ENCODE measurements at regions not wholly inside any gene's neighbourhood (a gene's known extent, or its start where the extent isn't known, plus 50 kb on each side); places are given as distances from the start of the nearest gene placed in this dataset.
"Not testable (repeated sequence)": the region's sequence is repeated elsewhere in the genome, so short reads cannot be mapped to it uniquely, and the experiment has no call there.

GRCh38 chr13:60836821-60837220 lies 439.8 kb downstream of the TDRD3 start:
- H3K27me3 ChIP-seq = no peaks in the 10 kb centered on the region
- H3K27ac ChIP-seq = no peak overlapping the region
- ATAC-seq = no peak
- DNase-seq = no peak
- H3K36me3 ChIP-seq = no peaks in the 10 kb centered on the region
- intact Hi-C loops (cut with DNase I) = no loop called here
- H3K4me1 ChIP-seq = no peaks in the 10 kb centered on the region
- WGBS (ENCODE audit: insufficient coverage, low coverage, low lambda C conversion rate, missing lambda C conversion rate) = 52% methylated on average over 4 of the region's 4 CpGs
- TF ChIP-seq POLR2A (IDR thresholded peaks at IDR 0.05) = no peak
- TF ChIP-seq CTCF (IDR thresholded peaks at IDR 0.05) = no peak
- no peaks in the 10 kb centered on the region for H3K9me3 ChIP-seq
- H3K4me3 ChIP-seq = no peak overlapping the region

GRCh38 chr13:60811581-60811980 lies 414.6 kb downstream of the TDRD3 start:
- Histone ChIP-seq H3K27me3 (no peaks in the 10 kb centered on the region), H3K36me3 (no peaks in the 10 kb centered on the region), H3K27ac (no peak overlapping the region), H3K9me3 (no peaks in the 10 kb centered on the region), H3K4me3 (no peak overlapping the region), H3K4me1 (no peaks in the 10 kb centered on the region)
- intact Hi-C loops (cut with DNase I) = no loop called here
- ATAC-seq = no peak
- DNase-seq = no peak
- TF ChIP-seq CTCF (IDR thresholded peaks at IDR 0.05) (no peak), POLR2A (IDR thresholded peaks at IDR 0.05) (no peak)
- 59% methylated on average over 1 of the region's 1 CpG for WGBS (ENCODE audit: insufficient coverage, low coverage, low lambda C conversion rate, missing lambda C conversion rate)

GRCh38 chr13:60805640-60806039 lies 408.6 kb downstream of the TDRD3 start:
- H3K9me3 ChIP-seq; H3K4me1 ChIP-seq; H3K36me3 ChIP-seq; ATAC-seq; intact Hi-C loops (cut with DNase I); H3K27ac ChIP-seq; DNase-seq; H3K4me3 ChIP-seq; H3K27me3 ChIP-seq: not testable (repeated sequence)
- WGBS (ENCODE audit: insufficient coverage, low coverage, low lambda C conversion rate, missing lambda C conversion rate) = 87% methylated on average over 3 of the region's 13 CpGs

- Histone ChIP-seq H3K27me3 (no peaks in the 10 kb centered on the region), H3K27ac (no peak overlapping the region), H3K4me3 (no peak overlapping the region), H3K9me3 (no peaks in the 10 kb centered on the region), H3K4me1 (no peaks in the 10 kb centered on the region), H3K36me3 (no peaks in the 10 kb centered on the region)
- no peak for TF ChIP-seq CTCF (IDR thresholded peaks at IDR 0.05)
- TF ChIP-seq POLR2A (IDR thresholded peaks at IDR 0.05) = no peak
- 48% methylated on average over 4 of the region's 4 CpGs for WGBS (ENCODE audit: insufficient coverage, low coverage, low lambda C conversion rate, missing lambda C conversion rate)
- no peak for ATAC-seq
- no peak for DNase-seq
- intact Hi-C loops (cut with DNase I) = no loop called here
Observed at GRCh38 chr13:60798503-60798902, 401.5 kb downstream of the TDRD3 start.

- Histone ChIP-seq H3K9me3 (no peaks in the 10 kb centered on the region), H3K4me3 (no peak overlapping the region), H3K36me3 (no peaks in the 10 kb centered on the region), H3K27me3 (no peaks in the 10 kb centered on the region), H3K27ac (no peak overlapping the region), H3K4me1 (no peaks in the 10 kb centered on the region)
- 34% methylated on average over 2 of the region's 2 CpGs for WGBS (ENCODE audit: insufficient coverage, low coverage, low lambda C conversion rate, missing lambda C conversion rate)
- intact Hi-C loops (cut with DNase I) = no loop called here
- DNase-seq (no peak), ATAC-seq (no peak)
- no peak for TF ChIP-seq CTCF (IDR thresholded peaks at IDR 0.05)
- TF ChIP-seq POLR2A (IDR thresholded peaks at IDR 0.05) = no peak
Observed at GRCh38 chr13:60797112-60797511, 400.1 kb downstream of the TDRD3 start.
